ENCODE measurements at regions not wholly inside any gene's neighbourhood (a gene's known extent, or its start where the extent isn't known, plus 50 kb on each side); places are given as distances from the start of the nearest gene placed in this dataset.
"Not testable (repeated sequence)": the region's sequence is repeated elsewhere in the genome, so short reads cannot be mapped to it uniquely, and the experiment has no call there.

DNA sequence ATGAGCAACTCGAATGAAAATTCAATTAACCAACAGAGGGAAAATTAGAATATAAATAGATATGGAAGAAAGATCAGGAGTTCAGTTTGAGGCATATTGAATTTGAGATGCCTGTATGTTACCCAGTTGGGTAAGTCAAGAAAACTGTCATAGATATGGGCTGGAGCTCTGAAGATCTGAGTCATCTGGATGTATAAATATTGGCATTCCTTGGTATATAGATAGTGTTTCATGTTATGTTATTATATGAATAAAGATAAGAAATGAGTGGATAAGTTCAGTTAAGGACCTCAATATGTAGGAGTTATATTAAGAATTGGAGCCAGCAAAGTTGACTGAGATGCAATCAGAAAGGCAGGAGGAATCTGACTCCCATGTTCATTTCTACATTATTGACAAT lies 543.6 kb upstream of the SMIM31 start:
- no peak for DNase-seq

GRCh38 chr4:164212134-164212533 lies 541.8 kb upstream of the SMIM31 start:
- DNase-seq = no peak

DNA sequence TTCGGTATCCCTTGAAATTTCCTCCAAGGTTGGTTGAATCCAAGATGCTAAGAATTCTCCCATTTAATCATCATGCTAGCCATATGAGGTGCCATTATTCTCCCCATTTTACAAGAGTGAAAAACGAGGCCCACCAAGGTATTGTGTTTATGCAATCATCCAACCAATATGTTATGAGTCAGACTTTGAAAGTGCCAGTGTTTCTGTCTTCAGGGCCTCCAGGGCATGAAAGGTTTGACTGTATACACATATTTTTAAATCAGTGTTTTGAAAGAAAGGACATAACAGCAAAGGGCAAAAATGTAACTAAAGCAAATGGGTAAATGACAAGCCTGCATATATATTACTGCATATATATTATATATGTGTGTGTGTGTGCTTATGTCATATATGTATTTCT lies 541.2 kb upstream of the SMIM31 start:
- DNase-seq = no peak

- no peak for DNase-seq
Measured at GRCh38 chr4:164215113-164215741, 538.7 kb upstream of the SMIM31 start.

DNA sequence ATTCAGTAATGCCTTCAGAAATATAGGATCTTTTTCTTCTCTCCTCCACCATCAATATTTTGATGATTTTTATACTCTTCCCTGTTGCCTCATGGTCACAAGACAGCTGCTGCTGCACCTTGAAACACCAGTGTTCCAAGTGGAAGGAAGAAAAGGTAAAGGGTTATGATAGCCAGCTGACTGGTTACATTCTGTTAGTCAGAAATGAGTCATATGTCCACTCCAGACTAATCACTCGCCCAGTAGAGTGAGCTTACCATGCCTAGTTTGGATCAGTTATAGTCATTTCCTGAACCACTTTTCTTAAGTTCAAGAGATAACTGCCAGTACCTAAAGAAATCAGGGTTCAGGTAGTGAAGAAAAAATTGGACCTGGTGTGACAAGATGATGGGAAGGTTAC lies 532.3 kb upstream of the SMIM31 start:
- DNase-seq = no peak

GRCh38 chr4:164224871-164225270 lies 529.1 kb upstream of the SMIM31 start:
- DNase-seq = no peak

GRCh38 chr4:164229255-164229654 lies 524.7 kb upstream of the SMIM31 start:
- DNase-seq = no peak

DNA sequence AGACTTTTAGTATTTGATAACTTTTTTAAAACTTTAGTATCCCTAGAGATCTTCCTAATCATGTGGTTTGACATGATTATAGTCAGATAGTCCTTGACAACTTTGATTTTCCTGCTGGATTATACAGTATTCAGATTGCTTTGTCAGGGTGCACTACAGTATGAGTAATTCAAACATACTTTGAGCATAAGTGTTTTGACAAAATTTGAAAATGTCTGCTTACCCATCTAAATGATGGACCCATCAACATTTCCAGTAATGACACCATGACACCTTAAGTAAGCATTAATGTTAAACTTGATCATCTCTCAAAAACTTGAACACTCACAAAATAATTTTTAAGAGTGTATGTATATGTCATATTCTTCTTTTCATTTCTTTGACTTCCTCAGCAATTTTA lies 514.5 kb upstream of the SMIM31 start:
- no peak for DNase-seq

DNA sequence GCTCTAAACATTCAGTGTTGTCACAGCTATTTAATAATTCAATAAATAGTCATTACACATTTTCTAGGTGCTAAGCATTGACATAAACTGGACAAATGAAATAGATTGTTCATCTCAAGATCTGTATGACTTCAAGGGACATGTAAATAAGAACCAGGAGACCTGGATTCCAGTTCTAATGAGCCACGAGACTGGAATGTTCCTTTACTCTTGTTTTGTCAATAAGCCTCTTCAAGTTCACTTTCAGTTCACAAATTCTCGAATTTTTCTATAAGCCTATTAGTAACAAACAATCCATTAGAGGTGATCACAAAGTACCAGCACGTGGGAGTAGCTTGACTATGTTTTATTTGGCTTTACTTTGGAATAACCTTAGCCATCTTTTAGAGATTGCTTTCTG lies 514.0 kb upstream of the SMIM31 start:
- DNase-seq = no peak

DNA sequence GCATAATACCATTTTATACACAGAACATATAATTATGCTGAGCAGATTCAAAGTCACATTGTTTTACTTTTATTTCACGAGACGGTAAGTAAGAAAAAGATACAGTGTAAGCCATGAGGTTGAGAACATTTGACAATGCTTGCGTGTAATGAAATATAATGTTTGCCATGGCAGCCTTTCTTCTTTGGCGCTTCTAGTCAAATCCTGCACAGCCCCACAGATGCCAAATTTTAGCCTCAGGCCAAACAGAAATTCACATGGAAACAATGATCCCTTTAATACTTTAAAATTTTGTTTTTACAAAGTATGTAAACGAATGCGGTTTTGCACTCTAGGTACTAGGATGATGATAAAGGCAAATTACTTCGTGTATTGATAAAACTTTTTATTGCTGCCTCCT lies 502.7 kb upstream of the SMIM31 start:
- no peak for DNase-seq

GRCh38 chr4:164252286-164252685 lies 501.6 kb upstream of the SMIM31 start:
- no peak for DNase-seq

GRCh38 chr4:164261831-164262230 lies 492.1 kb upstream of the SMIM31 start:
- DNase-seq = no peak

GRCh38 chr4:164262508-164262907 lies 491.4 kb upstream of the SMIM31 start:
- not testable (repeated sequence) for DNase-seq

- DNase-seq = not testable (repeated sequence)
Measured at GRCh38 chr4:164277414-164277813, 476.5 kb upstream of the SMIM31 start.

DNA sequence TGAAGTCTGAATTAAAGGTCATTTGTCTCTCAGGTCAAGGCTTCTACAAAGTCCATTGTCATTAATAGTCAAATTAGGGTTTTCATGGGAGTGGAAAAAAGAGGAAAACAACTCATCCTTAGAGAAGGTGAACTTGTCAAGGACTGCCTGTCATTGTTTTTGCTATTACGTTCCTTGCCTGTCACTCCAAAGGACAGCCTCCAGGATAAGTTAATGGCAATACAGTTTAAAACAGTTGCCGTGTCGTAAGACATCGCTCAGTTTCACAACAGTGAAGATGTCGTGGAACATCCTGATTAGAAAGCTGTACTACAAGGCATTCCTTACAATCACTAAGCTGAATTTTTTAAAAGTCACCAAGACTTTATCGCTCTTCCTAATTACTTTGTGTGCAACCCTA lies 466.8 kb upstream of the SMIM31 start:
- no peak for DNase-seq

DNA sequence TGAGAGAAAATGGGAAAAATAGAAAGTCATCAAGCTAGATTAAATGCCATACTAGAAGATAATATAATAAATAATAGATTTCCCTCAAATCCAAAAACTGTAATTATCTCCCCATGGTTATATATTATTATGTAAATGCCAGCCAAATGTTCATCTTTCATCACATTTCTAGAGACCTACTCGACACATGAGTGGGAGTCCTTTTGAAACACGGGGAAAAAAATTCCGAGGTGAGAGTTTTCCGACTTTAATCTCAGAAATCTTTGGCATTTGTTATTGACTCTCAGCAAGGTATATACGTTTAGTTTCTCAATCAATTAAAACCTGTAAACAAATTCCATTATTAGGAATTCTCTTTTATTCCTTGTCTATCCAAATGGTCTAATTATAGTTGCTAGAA lies 465.4 kb upstream of the SMIM31 start:
- DNase-seq = no peak

GRCh38 chr4:164293203-164293602 lies 460.7 kb upstream of the SMIM31 start:
- DNase-seq = no peak

- DNase-seq = no peak
Measured at GRCh38 chr4:164293743-164294142, 460.2 kb upstream of the SMIM31 start.

- no peak for DNase-seq
Measured at GRCh38 chr4:164301430-164301829, 452.5 kb upstream of the SMIM31 start.

DNA sequence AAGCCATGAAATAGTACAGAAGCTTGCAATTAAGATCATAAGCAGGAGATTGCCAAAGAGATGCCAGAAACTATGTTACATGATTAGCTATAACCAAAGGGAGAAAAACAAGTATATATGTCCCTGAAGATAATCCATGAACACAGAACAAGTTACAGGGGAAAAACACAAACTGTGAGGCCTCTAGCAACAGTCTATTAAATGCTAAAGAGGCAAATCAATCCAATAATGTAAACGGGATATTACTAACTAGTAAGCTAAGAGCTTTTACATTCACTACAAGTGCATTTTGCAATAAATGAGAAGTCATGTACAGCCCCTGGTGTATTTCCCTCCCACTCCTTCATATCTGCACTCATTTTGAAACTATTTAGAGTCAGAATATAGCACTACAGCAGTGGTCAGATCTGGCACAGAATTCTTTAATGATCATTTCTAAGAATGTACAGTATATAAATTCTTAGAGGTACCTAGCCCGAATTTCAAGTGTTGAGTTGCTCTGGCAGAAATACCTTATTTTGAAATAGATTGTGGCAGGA lies 449.8 kb upstream of the SMIM31 start:
- DNase-seq = no peak

DNA sequence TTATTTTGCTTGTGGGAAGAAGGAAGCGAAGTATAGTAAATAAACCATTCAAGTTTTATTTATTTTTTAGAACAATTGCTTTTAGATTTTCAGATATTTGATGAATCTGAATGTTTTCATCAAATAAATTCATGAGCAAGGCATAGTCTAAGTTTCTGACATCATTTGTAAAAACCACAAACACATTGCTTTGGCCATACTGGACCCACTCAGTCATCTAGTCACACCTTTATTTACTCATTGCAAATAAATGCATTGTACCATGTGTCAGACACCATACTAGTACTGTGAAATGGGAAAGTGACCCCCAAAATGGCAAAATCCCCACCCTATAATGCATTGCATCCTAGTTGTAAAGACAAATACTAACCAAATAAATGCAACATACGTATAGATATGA lies 449.1 kb upstream of the SMIM31 start:
- no peak for DNase-seq

GRCh38 chr4:164307262-164307661 lies 446.7 kb upstream of the SMIM31 start:
- DNase-seq = no peak

DNA sequence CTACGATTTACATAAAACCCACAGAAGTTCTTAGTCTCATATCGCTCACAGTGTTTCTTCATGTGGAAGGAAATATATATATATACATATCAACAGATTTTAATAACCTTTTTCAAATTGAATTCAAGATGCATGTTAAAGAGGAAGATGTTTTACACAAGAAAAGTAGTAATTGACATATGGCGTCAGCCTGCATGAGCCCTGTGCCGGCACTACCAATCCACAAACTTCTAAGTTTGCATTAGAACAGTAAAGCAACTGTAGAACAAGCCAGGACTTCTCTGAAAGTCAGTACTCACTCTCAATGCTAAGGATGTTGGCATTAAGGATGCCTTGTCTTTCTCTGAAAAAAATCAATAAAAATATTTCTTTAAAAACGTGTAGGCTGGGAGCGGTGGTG lies 441.3 kb upstream of the SMIM31 start:
- DNase-seq = no peak

- no peak for DNase-seq
Measured at GRCh38 chr4:164313853-164314252, 440.1 kb upstream of the SMIM31 start.

Data from renal pelvis (tissue), 1 donor.